Suprapubic skin (tissue), 4 donors: ENCODE measurements at regions not wholly inside any gene's neighbourhood (a gene's known extent, or its start where the extent isn't known, plus 50 kb on each side); places are given as distances from the start of the nearest gene placed in this dataset.

Experiments used
- EP300 ChIP-seq: sonication (generic); formaldehyde crosslinking; IDR thresholded peaks from one replicate; pipeline ENCODE4 v1.6.1; 2017; ENCODE audit warnings: antibody characterized with exemption
- POLR2A ChIP-seq, 2 donors: fragments of 450-650 bp; IDR thresholded peaks; one replicate each; pipeline ENCODE4 v1.6.1; 2017; ENCODE audit warnings: antibody characterized with exemption in 2 of 2, mild to moderate bottlenecking in 2 of 2, moderate library complexity in 2 of 2
- POLR2AphosphoS5 ChIP-seq, 3 donors: sonication (generic); formaldehyde crosslinking; IDR thresholded peaks; one replicate each; pipeline ENCODE4 v1.6.1; 2017; ENCODE audit warnings: antibody characterized with exemption in 3 of 3
- TF ChIP-seq, protein P1 (sequence below), 2 donors: fragments of 200-600 bp in 1 of 2; fragments of 450-650 bp in 1 of 2; sonication (generic) in 1 of 2; IDR thresholded peaks; one replicate each; pipeline ENCODE4 v1.5.1; 2016 to 2019; ENCODE audit warnings: antibody characterized with exemption in 2 of 2, mild to moderate bottlenecking in 1 of 2, moderate library complexity in 1 of 2

GRCh38 chr10:128614802-128615553, 488.8 kb upstream of the MKI67 start:
- TF ChIP-seq POLR2A (IDR thresholded peaks at IDR 0.05) (no peak), POLR2AphosphoS5 (IDR thresholded peaks at IDR 0.05) (no peak), EP300 (no peak)
- TF ChIP-seq, protein P1, sequence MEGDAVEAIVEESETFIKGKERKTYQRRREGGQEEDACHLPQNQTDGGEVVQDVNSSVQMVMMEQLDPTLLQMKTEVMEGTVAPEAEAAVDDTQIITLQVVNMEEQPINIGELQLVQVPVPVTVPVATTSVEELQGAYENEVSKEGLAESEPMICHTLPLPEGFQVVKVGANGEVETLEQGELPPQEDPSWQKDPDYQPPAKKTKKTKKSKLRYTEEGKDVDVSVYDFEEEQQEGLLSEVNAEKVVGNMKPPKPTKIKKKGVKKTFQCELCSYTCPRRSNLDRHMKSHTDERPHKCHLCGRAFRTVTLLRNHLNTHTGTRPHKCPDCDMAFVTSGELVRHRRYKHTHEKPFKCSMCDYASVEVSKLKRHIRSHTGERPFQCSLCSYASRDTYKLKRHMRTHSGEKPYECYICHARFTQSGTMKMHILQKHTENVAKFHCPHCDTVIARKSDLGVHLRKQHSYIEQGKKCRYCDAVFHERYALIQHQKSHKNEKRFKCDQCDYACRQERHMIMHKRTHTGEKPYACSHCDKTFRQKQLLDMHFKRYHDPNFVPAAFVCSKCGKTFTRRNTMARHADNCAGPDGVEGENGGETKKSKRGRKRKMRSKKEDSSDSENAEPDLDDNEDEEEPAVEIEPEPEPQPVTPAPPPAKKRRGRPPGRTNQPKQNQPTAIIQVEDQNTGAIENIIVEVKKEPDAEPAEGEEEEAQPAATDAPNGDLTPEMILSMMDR (IDR thresholded peaks at IDR 0.05) = no peak
